Neural progenitor cell (in vitro differentiated cells): ENCODE measurements at regions not wholly inside any gene's neighbourhood (a gene's known extent, or its start where the extent isn't known, plus 50 kb on each side); places are given as distances from the start of the nearest gene placed in this dataset.

Experiments
- CTCF ChIP-seq: fragments of 200-600 bp; sonication (generic); IDR thresholded peaks from 2 replicates; pipeline ENCODE4 v1.5.1; 2017; ENCODE audit warnings: antibody characterized with exemption, mild to moderate bottlenecking
- EZH2 ChIP-seq: fragments of 200-600 bp; sonication (generic); IDR thresholded peaks from 2 replicates; pipeline ENCODE4 v1.6.1; 2017; ENCODE audit warnings: antibody characterized with exemption, mild to moderate bottlenecking, moderate library complexity
- EZH2phosphoT487 ChIP-seq: fragments of 200-600 bp; sonication (generic); IDR thresholded peaks from 2 replicates; pipeline ENCODE4 v1.6.1; 2017; ENCODE audit warnings: antibody characterized with exemption

GRCh38 chr3:59243476-59243875, 193.7 kb upstream of the CFAP20DC start:
- TF ChIP-seq CTCF (no peak), EZH2 (no peak), EZH2phosphoT487 (no peak)
